OCI-LY7 (cell line): ENCODE measurements at regions not wholly inside any gene's neighbourhood (a gene's known extent, or its start where the extent isn't known, plus 50 kb on each side); places are given as distances from the start of the nearest gene placed in this dataset.

Experiments
- BruUV-seq: library from RNA; stranded (reverse); fragments of 400-500 nt; replicated peaks from 2 replicates; lab custom pipeline; 2021; lab: Mats Ljungman, UMichigan
- CTCF ChIA-PET: fragments of 300-600 bp; sonication (Branson Sonifier 250); formaldehyde crosslinking; loops from one replicate; lab custom pipeline; 2022; ENCODE audit warnings: antibody characterized with exemption; ENCODE audit not compliant: unreplicated experiment; lab: Charles Lee
- POLR2A ChIA-PET: fragments of 300-600 bp; sonication (Branson Sonifier 250); formaldehyde crosslinking; loops from one replicate; lab custom pipeline; 2022; ENCODE audit warnings: antibody characterized with exemption; lab: Charles Lee
- DNase-seq: peaks from one replicate; pipeline ENCODE4 v3.0.0-alpha.2; 2015; ENCODE audit warnings: low spot score
- H2AFZ ChIP-seq: fragments of 200-600 bp; sonication (generic), shearing (Covaris generic); 2 replicates; pipeline ENCODE4 v1.6.1; 2014; ENCODE audit warnings: mild to moderate bottlenecking, antibody characterized with exemption, low read length, moderate library complexity
- H3K27ac ChIP-seq: fragments of 200-600 bp; sonication (generic); 2 replicates; pipeline ENCODE4 v1.5.1; 2014; ENCODE audit warnings: mixed run types, low read depth, mild to moderate bottlenecking, moderate library complexity, low read length, inconsistent platforms; ENCODE audit not compliant: poor library complexity, severe bottlenecking
- H3K36me3 ChIP-seq: fragments of 200-600 bp; sonication (generic); 2 replicates; pipeline ENCODE4 v1.6.1; 2014; ENCODE audit warnings: mild to moderate bottlenecking, antibody characterized with exemption, low read length, moderate library complexity, mixed read lengths; ENCODE audit not compliant: insufficient read depth
- H3K4me1 ChIP-seq: fragments of 200-600 bp; sonication (generic); 2 replicates; pipeline ENCODE4 v1.5.1; 2014; ENCODE audit warnings: mild to moderate bottlenecking, low read length; ENCODE audit not compliant: insufficient read depth, poor library complexity, severe bottlenecking
- H3K4me2 ChIP-seq: fragments of 200-600 bp; sonication (generic); 2 replicates; pipeline ENCODE4 v1.6.1; 2014; ENCODE audit warnings: mild to moderate bottlenecking, low read length
- H3K4me3 ChIP-seq: fragments of 200-600 bp; sonication (generic); 2 replicates; pipeline ENCODE4 v1.5.1; 2014; ENCODE audit warnings: mild to moderate bottlenecking, low read depth, low read length; ENCODE audit not compliant: poor library complexity, severe bottlenecking
- H3K79me2 ChIP-seq: fragments of 200-600 bp; sonication (generic); 2 replicates; pipeline ENCODE4 v1.6.1; 2016; ENCODE audit warnings: low read depth, mild to moderate bottlenecking, low read length, moderate library complexity, mixed read lengths; ENCODE audit not compliant: insufficient read depth
- H3K9me2 ChIP-seq: fragments of 200-600 bp; sonication (generic); 2 replicates; pipeline ENCODE4 v1.6.1; 2016; ENCODE audit warnings: mild to moderate bottlenecking, low read length, mixed read lengths; ENCODE audit not compliant: insufficient read depth
- H3K9me3 ChIP-seq: fragments of 200-600 bp; sonication (generic); 2 replicates; pipeline ENCODE4 v1.6.1; 2014; ENCODE audit warnings: mild to moderate bottlenecking, mixed run types, low read length, mixed read lengths
- H4K20me1 ChIP-seq: fragments of 200-600 bp; sonication (generic); 2 replicates; pipeline ENCODE4 v1.6.1; 2014; ENCODE audit warnings: mild to moderate bottlenecking, antibody characterized with exemption, low read length, moderate library complexity, mixed read lengths; ENCODE audit not compliant: insufficient read depth
- CTCF ChIP-seq: fragments of 200-600 bp; sonication (generic); conservative IDR thresholded peaks from 2 replicates; pipeline ENCODE4 v1.5.1; 2014; ENCODE audit warnings: mild to moderate bottlenecking, antibody characterized with exemption, low read length, moderate library complexity, mixed read lengths
- EZH2phosphoT487 ChIP-seq: fragments of 200-600 bp; sonication (generic); IDR thresholded peaks from 2 replicates; pipeline ENCODE4 v1.6.1; 2018; ENCODE audit warnings: low read depth, borderline replicate concordance, mild to moderate bottlenecking, mixed run types, antibody characterized with exemption, low read length, moderate library complexity, mixed read lengths
- intact Hi-C: fragments of 100-400 bp; cut with micrococcal nuclease; formaldehyde crosslinking; loops from one replicate; pipeline ENCODE4 v1.10.0; 2022; ENCODE audit not compliant: unreplicated experiment

- BruUV-seq, result no TSS peak
- TF ChIP-seq CTCF, result no peak
- no peak for TF ChIP-seq EZH2phosphoT487
Observed at GRCh38 chr2:14752295-14752694, 119.8 kb downstream of the LRATD1 start.

GRCh38 chr2:14756122-14756541 is 123.6 kb downstream of the LRATD1 start:
- Histone ChIP-seq H2AFZ (no peak overlapping the region), H4K20me1 (no peaks in the 10 kb centered on the region), H3K4me2 (no peak overlapping the region), H3K4me1 (no peaks in the 10 kb centered on the region), H3K79me2 (no peaks in the 10 kb centered on the region), H3K4me3 (no peak overlapping the region), H3K9me2 (no peaks in the 10 kb centered on the region), H3K9me3 (no peaks in the 10 kb centered on the region), H3K27ac (no peak overlapping the region), H3K36me3 (no peaks in the 10 kb centered on the region)
- ChIA-PET POLR2A (no interaction called here), CTCF (no interaction called here)
- BruUV-seq, result no TSS peak
- TF ChIP-seq EZH2phosphoT487 (no peak), CTCF (no peak)
- intact Hi-C loops, result no loop called here
- DNase-seq, result no peak

More at GRCh38 chr2:14752295-14752694, 119.8 kb downstream of the LRATD1 start:
- Histone ChIP-seq H3K4me3 (no peak overlapping the region), H3K4me1 (no peaks in the 10 kb centered on the region), H4K20me1 (no peaks in the 10 kb centered on the region), H3K9me2 (no peaks in the 10 kb centered on the region), H3K4me2 (no peak overlapping the region), H3K27ac (no peak overlapping the region), H3K36me3 (no peaks in the 10 kb centered on the region), H2AFZ (no peak overlapping the region), H3K9me3 (no peaks in the 10 kb centered on the region), H3K79me2 (no peaks in the 10 kb centered on the region)
- ChIA-PET POLR2A (no interaction called here), CTCF (no interaction called here)
- intact Hi-C loops, result no loop called here
- DNase-seq, result no peak

GRCh38 chr2:14756981-14757657 is 124.6 kb downstream of the LRATD1 start:
- BruUV-seq, result no TSS peak
- no peaks in the 10 kb centered on the region for H3K36me3 ChIP-seq
- no peak overlapping the region for H2AFZ ChIP-seq
- H3K9me3 ChIP-seq, result no peaks in the 10 kb centered on the region
- no peak for TF ChIP-seq CTCF
- no peak for TF ChIP-seq EZH2phosphoT487
- intact Hi-C loops, result no loop called here
- ChIA-PET CTCF (no interaction called here), POLR2A (no interaction called here)
- no peak overlapping the region for H3K4me2 ChIP-seq
- no peak overlapping the region for H3K27ac ChIP-seq
- no peaks in the 10 kb centered on the region for H3K4me1 ChIP-seq
- no peaks in the 10 kb centered on the region for H4K20me1 ChIP-seq
- H3K79me2 ChIP-seq, result no peaks in the 10 kb centered on the region
- H3K4me3 ChIP-seq, result no peak overlapping the region
- no peaks in the 10 kb centered on the region for H3K9me2 ChIP-seq
- no peak for DNase-seq
